Esophagus muscularis mucosa (tissue), 4 donors: ENCODE measurements at regions not wholly inside any gene's neighbourhood (a gene's known extent, or its start where the extent isn't known, plus 50 kb on each side); places are given as distances from the start of the nearest gene placed in this dataset.

Source experiments
- EP300 ChIP-seq: sonication (generic); formaldehyde crosslinking; IDR thresholded peaks from one replicate; pipeline ENCODE4 v1.6.1; 2017; ENCODE audit warnings: antibody characterized with exemption
- POLR2A ChIP-seq: fragments of 450-650 bp; IDR thresholded peaks from one replicate; pipeline ENCODE4 v1.6.1; 2017; ENCODE audit warnings: antibody characterized with exemption, moderate library complexity, mild to moderate bottlenecking, low read depth
- POLR2AphosphoS5 ChIP-seq, 2 donors: sonication (generic); formaldehyde crosslinking; IDR thresholded peaks; one replicate each; pipeline ENCODE4 v1.6.1; 2017; ENCODE audit warnings: antibody characterized with exemption in 2 of 2
- TF ChIP-seq, protein P1 (sequence below), 3 experiments: fragments of 200-600 bp in 2 of 3; fragments of 450-650 bp in 1 of 3; sonication (generic) in 2 of 3; IDR thresholded peaks; one replicate each; pipeline ENCODE4 v1.5.1; 2017 to 2019; ENCODE audit warnings: antibody characterized with exemption in 3 of 3, mild to moderate bottlenecking in 2 of 3, moderate library complexity in 1 of 3

DNA sequence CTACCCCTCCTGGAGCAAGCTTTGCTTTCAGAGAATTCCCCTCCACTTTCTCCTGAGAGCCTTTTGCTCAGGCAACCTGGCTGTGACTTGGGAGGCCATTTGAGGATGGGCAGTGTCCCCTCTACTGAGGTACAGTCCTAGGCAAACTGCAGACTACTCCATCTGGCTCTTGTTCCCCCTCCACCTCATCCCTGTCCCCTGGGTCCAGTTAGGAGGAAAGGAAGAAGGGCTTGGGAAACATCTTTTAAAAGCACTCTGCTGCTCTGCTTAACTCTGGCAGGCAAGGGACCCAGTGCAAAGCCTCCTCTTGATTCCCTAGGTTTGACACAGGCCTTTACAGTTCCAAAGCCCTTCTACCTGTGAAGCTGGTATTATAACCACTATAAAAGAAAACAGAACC lies 108.2 kb downstream of the NAV1 start:
- TF ChIP-seq POLR2A (no peak), POLR2AphosphoS5 (IDR thresholded peaks at IDR 0.05) (no peak), EP300 (no peak)
- TF ChIP-seq, protein P1, sequence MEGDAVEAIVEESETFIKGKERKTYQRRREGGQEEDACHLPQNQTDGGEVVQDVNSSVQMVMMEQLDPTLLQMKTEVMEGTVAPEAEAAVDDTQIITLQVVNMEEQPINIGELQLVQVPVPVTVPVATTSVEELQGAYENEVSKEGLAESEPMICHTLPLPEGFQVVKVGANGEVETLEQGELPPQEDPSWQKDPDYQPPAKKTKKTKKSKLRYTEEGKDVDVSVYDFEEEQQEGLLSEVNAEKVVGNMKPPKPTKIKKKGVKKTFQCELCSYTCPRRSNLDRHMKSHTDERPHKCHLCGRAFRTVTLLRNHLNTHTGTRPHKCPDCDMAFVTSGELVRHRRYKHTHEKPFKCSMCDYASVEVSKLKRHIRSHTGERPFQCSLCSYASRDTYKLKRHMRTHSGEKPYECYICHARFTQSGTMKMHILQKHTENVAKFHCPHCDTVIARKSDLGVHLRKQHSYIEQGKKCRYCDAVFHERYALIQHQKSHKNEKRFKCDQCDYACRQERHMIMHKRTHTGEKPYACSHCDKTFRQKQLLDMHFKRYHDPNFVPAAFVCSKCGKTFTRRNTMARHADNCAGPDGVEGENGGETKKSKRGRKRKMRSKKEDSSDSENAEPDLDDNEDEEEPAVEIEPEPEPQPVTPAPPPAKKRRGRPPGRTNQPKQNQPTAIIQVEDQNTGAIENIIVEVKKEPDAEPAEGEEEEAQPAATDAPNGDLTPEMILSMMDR (IDR thresholded peaks at IDR 0.05) = no peak
